ENCODE measurements at regions not wholly inside any gene's neighbourhood (a gene's known extent, or its start where the extent isn't known, plus 50 kb on each side); places are given as distances from the start of the nearest gene placed in this dataset.

DNA sequence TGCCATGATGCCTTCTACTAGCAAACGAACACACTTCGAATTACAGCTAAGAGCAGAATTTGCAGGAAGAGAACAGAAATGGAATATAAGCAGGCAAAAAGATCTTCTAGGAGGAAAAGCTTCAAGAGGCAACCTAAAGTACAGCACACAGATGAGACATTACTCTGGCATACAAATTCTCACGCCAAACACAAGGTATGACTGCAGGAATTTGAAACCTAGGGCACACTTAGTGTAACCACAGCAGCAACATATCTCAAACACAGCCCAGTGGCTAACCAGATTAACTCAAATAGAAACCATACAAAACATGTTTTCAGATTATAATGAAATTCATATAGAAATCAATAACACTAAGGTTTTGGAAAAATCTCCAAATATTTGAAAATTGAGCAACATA is 481.0 kb upstream of the RGMB start:
- TF ChIP-seq, protein P1, sequence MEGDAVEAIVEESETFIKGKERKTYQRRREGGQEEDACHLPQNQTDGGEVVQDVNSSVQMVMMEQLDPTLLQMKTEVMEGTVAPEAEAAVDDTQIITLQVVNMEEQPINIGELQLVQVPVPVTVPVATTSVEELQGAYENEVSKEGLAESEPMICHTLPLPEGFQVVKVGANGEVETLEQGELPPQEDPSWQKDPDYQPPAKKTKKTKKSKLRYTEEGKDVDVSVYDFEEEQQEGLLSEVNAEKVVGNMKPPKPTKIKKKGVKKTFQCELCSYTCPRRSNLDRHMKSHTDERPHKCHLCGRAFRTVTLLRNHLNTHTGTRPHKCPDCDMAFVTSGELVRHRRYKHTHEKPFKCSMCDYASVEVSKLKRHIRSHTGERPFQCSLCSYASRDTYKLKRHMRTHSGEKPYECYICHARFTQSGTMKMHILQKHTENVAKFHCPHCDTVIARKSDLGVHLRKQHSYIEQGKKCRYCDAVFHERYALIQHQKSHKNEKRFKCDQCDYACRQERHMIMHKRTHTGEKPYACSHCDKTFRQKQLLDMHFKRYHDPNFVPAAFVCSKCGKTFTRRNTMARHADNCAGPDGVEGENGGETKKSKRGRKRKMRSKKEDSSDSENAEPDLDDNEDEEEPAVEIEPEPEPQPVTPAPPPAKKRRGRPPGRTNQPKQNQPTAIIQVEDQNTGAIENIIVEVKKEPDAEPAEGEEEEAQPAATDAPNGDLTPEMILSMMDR (IDR thresholded peaks at IDR 0.05; ENCODE audit: extremely low read depth, missing control alignments) = no peak
- no peak for DNase-seq (ENCODE audit: low spot score)

DNA sequence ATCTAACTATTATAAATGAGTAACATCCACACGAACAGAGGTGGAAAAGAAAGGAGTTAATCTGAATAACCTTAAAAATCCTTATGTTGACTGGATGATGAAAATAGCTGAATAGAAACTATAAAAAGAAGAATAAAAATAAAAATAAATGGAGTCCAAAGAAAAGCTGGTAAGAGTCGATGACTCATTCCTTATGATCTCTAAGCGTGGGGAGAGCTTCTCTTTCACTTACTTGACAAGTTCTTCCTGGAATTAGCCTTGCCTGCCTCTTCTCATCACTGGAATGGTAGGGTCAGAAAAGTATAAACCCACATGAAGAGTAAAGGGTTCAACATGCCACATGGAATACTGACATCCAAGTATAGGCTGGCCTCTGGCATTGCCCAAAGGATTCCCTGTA is 477.0 kb upstream of the RGMB start:
- TF ChIP-seq, protein P1 (IDR thresholded peaks at IDR 0.05; ENCODE audit: extremely low read depth, missing control alignments) = no peak
- no peak for DNase-seq (ENCODE audit: low spot score)

DNA sequence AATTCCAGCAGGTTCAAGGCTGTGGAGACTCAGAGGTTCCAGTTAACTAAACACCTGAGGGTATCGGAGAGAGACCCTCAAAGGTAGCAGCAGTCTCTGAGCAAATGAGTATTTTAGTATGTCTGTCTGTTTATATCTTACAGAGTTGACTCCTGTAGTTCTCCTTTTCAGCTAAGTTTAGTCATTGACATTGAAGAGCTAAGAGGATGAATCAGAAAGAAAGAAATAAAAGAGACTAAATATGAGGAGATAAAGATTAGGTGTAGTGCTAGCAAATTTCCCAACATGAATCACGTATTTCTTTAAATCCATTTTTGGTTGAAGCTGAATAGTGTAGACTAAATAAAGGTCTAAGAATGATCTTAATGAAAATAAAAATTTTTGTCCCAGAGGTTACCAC is 474.0 kb upstream of the RGMB start:
- DNase-seq (ENCODE audit: low spot score) = no peak
- TF ChIP-seq, protein P1 (IDR thresholded peaks at IDR 0.05; ENCODE audit: extremely low read depth, missing control alignments) = no peak

DNA sequence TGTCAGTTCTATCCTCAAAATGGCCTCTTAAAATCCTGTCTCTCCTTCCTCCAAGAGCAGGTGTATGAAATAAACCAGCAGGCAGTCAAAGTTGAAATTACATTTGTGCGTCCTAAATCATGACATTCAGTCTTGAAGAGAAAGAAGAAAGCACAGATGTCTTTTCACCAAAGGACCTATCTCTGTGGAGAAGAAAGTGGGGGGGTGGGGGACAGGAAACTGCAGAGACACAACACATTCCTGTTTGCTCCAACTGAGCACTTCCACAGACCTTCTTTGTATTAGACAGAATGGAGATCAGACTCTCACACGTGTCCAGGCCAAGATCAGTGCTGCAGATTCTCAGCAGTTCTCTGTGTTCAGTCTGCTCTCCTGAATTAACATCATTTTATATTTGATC is 471.9 kb upstream of the RGMB start:
- TF ChIP-seq, protein P1 (IDR thresholded peaks at IDR 0.05; ENCODE audit: extremely low read depth, missing control alignments) = no peak
- no peak for DNase-seq (ENCODE audit: low spot score)

DNA sequence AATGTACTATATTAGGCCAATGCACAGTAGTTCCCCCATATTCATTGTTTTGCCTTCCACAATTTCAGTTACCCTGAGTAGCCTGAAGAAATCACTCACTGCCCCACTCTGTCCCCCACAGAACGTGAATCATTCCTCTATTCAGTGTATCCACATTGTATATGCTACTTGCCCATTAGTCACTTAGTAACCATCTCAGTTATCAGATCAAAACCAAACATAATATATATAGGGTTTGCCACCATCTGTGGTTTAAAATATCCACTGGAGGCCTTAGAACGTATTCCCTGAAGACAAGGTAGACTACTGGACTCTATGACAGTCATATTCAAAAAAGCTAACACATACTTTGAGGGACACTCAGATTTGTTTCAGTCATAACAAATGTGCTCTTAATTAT is 465.7 kb upstream of the RGMB start:
- TF ChIP-seq, protein P1 (IDR thresholded peaks at IDR 0.05; ENCODE audit: extremely low read depth, missing control alignments) = no peak
- no peak for DNase-seq (ENCODE audit: low spot score)

DNA sequence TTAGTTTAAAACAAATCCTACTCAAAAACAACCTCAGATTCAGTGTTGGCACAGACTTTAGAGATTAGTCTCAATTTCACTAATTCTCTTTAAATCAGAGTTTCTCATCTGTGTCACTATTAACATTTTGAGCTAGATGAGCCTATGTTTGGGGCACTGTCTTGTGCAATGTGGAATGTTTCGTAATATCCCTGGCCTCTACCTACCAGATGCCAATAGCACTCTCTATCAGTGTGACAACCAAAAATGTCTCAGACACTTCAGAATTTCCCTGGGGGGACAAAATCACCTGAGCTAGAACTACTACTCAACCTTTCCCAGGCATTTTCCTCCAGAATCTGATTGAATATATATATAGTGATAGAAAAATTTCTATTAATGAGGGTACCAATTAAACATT is 465.2 kb upstream of the RGMB start:
- TF ChIP-seq, protein P1 (IDR thresholded peaks at IDR 0.05; ENCODE audit: extremely low read depth, missing control alignments) = no peak
- DNase-seq (ENCODE audit: low spot score) = no peak

DNA sequence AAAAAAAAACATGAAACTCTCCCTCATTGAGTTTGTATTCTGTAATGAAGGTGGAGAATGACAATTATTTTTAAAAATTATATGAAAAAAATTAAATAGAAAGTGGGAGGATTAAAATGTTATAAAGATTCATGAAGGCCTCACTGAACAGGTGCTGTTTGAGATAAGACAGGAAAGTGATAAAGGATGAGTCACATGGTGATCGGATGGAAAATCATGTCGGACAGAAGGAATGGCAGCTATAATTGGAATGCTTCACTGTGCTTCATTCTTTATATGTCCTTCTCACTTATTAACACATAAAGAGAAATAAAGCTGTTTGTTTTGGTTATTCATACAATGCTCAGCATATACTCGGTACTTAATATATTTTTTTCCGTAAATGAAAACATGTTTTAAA is 464.5 kb upstream of the RGMB start:
- no peak for DNase-seq (ENCODE audit: low spot score)
- TF ChIP-seq, protein P1 (IDR thresholded peaks at IDR 0.05; ENCODE audit: extremely low read depth, missing control alignments) = no peak

All from GM20000 (cell line).